IMR-90 (cell line): ENCODE measurements at regions not wholly inside any gene's neighbourhood (a gene's known extent, or its start where the extent isn't known, plus 50 kb on each side); places are given as distances from the start of the nearest gene placed in this dataset.

ENCODE experiments used
- ATAC-seq: fragments of 200-7000 bp; cut with Tn5 transposase; 2 replicates; pipeline ENCODE4 v1.9.1; 2020; ENCODE audit warnings: low read depth, mild to moderate bottlenecking, moderate library complexity
- BruUV-seq: library from RNA; stranded (reverse); fragments of 400-500 nt; replicated peaks from 2 replicates; lab custom pipeline; 2021; lab: Mats Ljungman, UMichigan
- CTCF ChIA-PET: fragments of 300-600 bp; formaldehyde crosslinking; extraction: SDS; loops from one replicate; lab custom pipeline; 2021; ENCODE audit warnings: antibody characterized with exemption; lab: Yijun Ruan, JAX
- POLR2A ChIA-PET: fragments of 300-600 bp; sonication (Branson Sonifier 250); formaldehyde crosslinking; loops from one replicate; lab custom pipeline; 2022; ENCODE audit warnings: antibody characterized with exemption; ENCODE audit not compliant: unreplicated experiment; lab: Charles Lee
- DNase-seq: peaks from one replicate; pipeline ENCODE4 v3.0.0; 2013
- H2AFZ ChIP-seq: replicated peaks from 2 replicates; pipeline ENCODE3; 2013; ENCODE audit warnings: low read length, mild to moderate bottlenecking; ENCODE audit not compliant: poor library complexity
- H2AK5ac ChIP-seq: 2 replicates; pipeline ENCODE4 v1.6.1; 2013; ENCODE audit warnings: low read depth, low read length, inconsistent platforms
- H2AK9ac ChIP-seq: replicated peaks from 2 replicates; pipeline ENCODE3; 2013; ENCODE audit warnings: mild to moderate bottlenecking, low read depth, low read length, moderate library complexity; ENCODE audit not compliant: poor library complexity
- H2BK120ac ChIP-seq: 2 replicates; pipeline ENCODE4 v1.6.1; 2013; ENCODE audit warnings: low read depth, low read length, inconsistent platforms
- H2BK15ac ChIP-seq: 3 replicates; pipeline ENCODE4 v1.6.1; 2013; ENCODE audit warnings: low read depth, low read length, inconsistent platforms
- H2BK20ac ChIP-seq: 2 replicates; pipeline ENCODE4 v1.6.1; 2013; ENCODE audit warnings: low read depth, mild to moderate bottlenecking, inconsistent platforms, low read length, moderate library complexity
- H2BK5ac ChIP-seq: 2 replicates; pipeline ENCODE4 v1.6.1; 2013; ENCODE audit warnings: mild to moderate bottlenecking, low read depth, low read length, inconsistent platforms; ENCODE audit not compliant: poor library complexity, severe bottlenecking
- H3K14ac ChIP-seq: replicated peaks from 2 replicates; pipeline ENCODE4 v1.6.1; 2013; ENCODE audit warnings: low read depth, low read length, inconsistent platforms
- H3K18ac ChIP-seq: 2 replicates; pipeline ENCODE4 v1.6.1; 2013; ENCODE audit warnings: low read depth, low read length, control low read depth
- H3K23ac ChIP-seq: 2 replicates; pipeline ENCODE4 v1.6.1; 2013; ENCODE audit warnings: low read depth, low read length, inconsistent platforms
- H3K27ac ChIP-seq: 2 replicates; pipeline ENCODE4 v1.5.1; 2013; ENCODE audit warnings: mild to moderate bottlenecking, control low read depth, low read length; ENCODE audit not compliant: insufficient read depth
- H3K27me3 ChIP-seq: 2 replicates; pipeline ENCODE4 v1.6.1; 2013; ENCODE audit warnings: low read length; ENCODE audit not compliant: control insufficient read depth, insufficient read depth
- H3K36me3 ChIP-seq: 2 replicates; pipeline ENCODE4 v1.6.1; 2013; ENCODE audit warnings: low read length, mixed read lengths; ENCODE audit not compliant: control insufficient read depth, insufficient read depth
- H3K4ac ChIP-seq: 2 replicates; pipeline ENCODE4 v1.6.1; 2013; ENCODE audit warnings: low read depth, low read length, inconsistent platforms
- H3K4me1 ChIP-seq: 2 replicates; pipeline ENCODE4 v1.6.1; 2013; ENCODE audit warnings: low read length, mixed read lengths; ENCODE audit not compliant: control insufficient read depth, insufficient read depth
- H3K4me2 ChIP-seq: 2 replicates; pipeline ENCODE4 v1.6.1; 2013; ENCODE audit warnings: low read depth, mild to moderate bottlenecking, control low read depth, low read length, moderate library complexity
- H3K4me3 ChIP-seq: 2 replicates; pipeline ENCODE4 v1.5.1; 2013; ENCODE audit warnings: low read depth, mild to moderate bottlenecking, control low read depth, low read length, moderate library complexity; ENCODE audit not compliant: insufficient read depth
- H3K56ac ChIP-seq: 2 replicates; pipeline ENCODE4 v1.6.1; 2013; ENCODE audit warnings: low read length, inconsistent platforms; ENCODE audit not compliant: insufficient read depth; ENCODE audit errors: extremely low read depth
- H3K79me1 ChIP-seq, 2 experiments: 2 replicates each; pipeline ENCODE4 v1.6.1; 2013; ENCODE audit warnings: low read length in 2 of 2, inconsistent platforms in 1 of 2, low read depth in 1 of 2
- H3K9ac ChIP-seq: 2 replicates; pipeline ENCODE4 v1.6.1; 2013; ENCODE audit warnings: low read depth, low read length, control low read depth
- H3K9me1 ChIP-seq: 2 replicates; pipeline ENCODE4 v1.6.1; 2013; ENCODE audit warnings: low read length, inconsistent platforms; ENCODE audit not compliant: insufficient read depth
- H3K9me3 ChIP-seq: 2 replicates; pipeline ENCODE4 v1.6.1; 2013; ENCODE audit warnings: low read length; ENCODE audit not compliant: control insufficient read depth, insufficient read depth
- H4K20me1 ChIP-seq: 2 replicates; pipeline ENCODE4 v1.6.1; 2013; ENCODE audit warnings: low read length, inconsistent platforms; ENCODE audit not compliant: insufficient read depth
- H4K5ac ChIP-seq: 2 replicates; pipeline ENCODE4 v1.6.1; 2013; ENCODE audit warnings: mild to moderate bottlenecking, low read depth, low read length, control low read depth
- H4K8ac ChIP-seq, 2 experiments: 2 replicates each; pipeline ENCODE4 v1.6.1; 2013; ENCODE audit warnings: low read depth in 2 of 2, low read length in 2 of 2, control low read depth in 1 of 2, inconsistent platforms in 1 of 2
- H4K91ac ChIP-seq: 2 replicates; pipeline ENCODE4 v1.6.1; 2013; ENCODE audit warnings: low read depth, low read length, inconsistent platforms; ENCODE audit not compliant: insufficient read depth
- CHD1 ChIP-seq: IDR thresholded peaks from 2 replicates; pipeline ENCODE4 v1.6.1; 2012; ENCODE audit warnings: low read depth, low read length, improper control_type of control experiment
- FOS ChIP-seq: fragments of 150-350 bp; IDR thresholded peaks from 2 replicates; pipeline ENCODE4 v1.6.1; 2016; ENCODE audit warnings: low read depth, low read length
- MAFK ChIP-seq: IDR thresholded peaks from 2 replicates; pipeline ENCODE4 v1.6.1; 2012; ENCODE audit warnings: low read depth, low read length, improper control_type of control experiment
- MXI1 ChIP-seq: IDR thresholded peaks from 2 replicates; pipeline ENCODE4 v1.6.1; 2012; ENCODE audit warnings: low read depth, mild to moderate bottlenecking, low read length, moderate library complexity, borderline replicate concordance
- NFE2L2 ChIP-seq: fragments of 150-350 bp; IDR thresholded peaks from 2 replicates; pipeline ENCODE4 v1.6.1; 2016; ENCODE audit warnings: low read depth, mild to moderate bottlenecking, low read length
- RFX5 ChIP-seq: IDR thresholded peaks from 2 replicates; pipeline ENCODE4 v1.8.0; 2012; ENCODE audit warnings: low read depth, mild to moderate bottlenecking, low read length, moderate library complexity
- WGBS, 2 experiments: methylation state at CpG; one replicate each; pipeline versions ENCODE4 v1.1.5 to v1.1.7; 2013; ENCODE audit warnings: missing lambda C conversion rate in 2 of 2; ENCODE audit not compliant: insufficient read length in 1 of 2; ENCODE audit errors: extremely low coverage in 2 of 2; 5-methylcytosine and 5-hydroxymethylcytosine counted together
- dilution Hi-C: fragments of 300-500 bp; cut with HindIII; formaldehyde crosslinking; loops from one replicate; pipeline ENCODE4 v1.14.3; 2018; ENCODE audit warnings: low sequenced_read_pairs; ENCODE audit not compliant: unreplicated experiment
- in situ Hi-C: fragments of 300-500 bp; cut with MboI; formaldehyde crosslinking; loops from 3 replicates; pipeline ENCODE4 v1.14.3; 2019; ENCODE audit warnings: low sequenced_read_pairs, inconsistent platforms, mixed read lengths
- intact Hi-C: fragments of 100-400 bp; cut with micrococcal nuclease; formaldehyde crosslinking; loops from 2 replicates; pipeline ENCODE4 v1.10.0; 2022
- TF ChIP-seq, protein P1 (sequence below): fragments of 150-350 bp; IDR thresholded peaks from 2 replicates; pipeline ENCODE4 v1.6.1; 2016; ENCODE audit warnings: low read depth, mild to moderate bottlenecking, low read length, moderate library complexity, borderline replicate concordance
- TF ChIP-seq, protein P2 (sequence below): conservative IDR thresholded peaks from 2 replicates; pipeline ENCODE4 v1.5.1; 2012; ENCODE audit warnings: mild to moderate bottlenecking, low read depth, low read length, improper control_type of control experiment

DNA sequence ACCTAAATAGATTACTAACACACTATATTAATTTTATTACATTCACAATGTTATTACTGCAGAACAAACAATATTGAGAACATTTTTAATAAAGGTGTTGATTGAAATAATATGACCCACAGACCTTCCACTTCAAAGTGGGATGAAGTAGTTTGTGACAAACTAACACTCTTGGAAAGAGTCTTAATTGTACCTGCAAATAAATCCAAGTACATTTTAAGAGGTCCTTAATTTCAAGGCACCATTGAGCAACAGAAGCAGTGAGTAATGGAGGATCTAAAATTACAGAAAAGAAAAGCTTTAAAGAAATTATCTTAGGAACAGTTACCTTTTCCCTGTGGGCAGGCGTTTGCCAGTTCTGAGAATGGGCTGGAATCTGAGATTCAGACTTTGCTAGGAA is 140.2 kb downstream of the MMUT start:
- no peak overlapping the region for H2AK9ac ChIP-seq
- intact Hi-C loops: no loop called here
- H4K91ac ChIP-seq: no peak overlapping the region
- H2BK20ac ChIP-seq: no peak overlapping the region
- H2AFZ ChIP-seq: no peak overlapping the region
- BruUV-seq: no TSS peak
- no peak for TF ChIP-seq NFE2L2
- TF ChIP-seq, protein P1, sequence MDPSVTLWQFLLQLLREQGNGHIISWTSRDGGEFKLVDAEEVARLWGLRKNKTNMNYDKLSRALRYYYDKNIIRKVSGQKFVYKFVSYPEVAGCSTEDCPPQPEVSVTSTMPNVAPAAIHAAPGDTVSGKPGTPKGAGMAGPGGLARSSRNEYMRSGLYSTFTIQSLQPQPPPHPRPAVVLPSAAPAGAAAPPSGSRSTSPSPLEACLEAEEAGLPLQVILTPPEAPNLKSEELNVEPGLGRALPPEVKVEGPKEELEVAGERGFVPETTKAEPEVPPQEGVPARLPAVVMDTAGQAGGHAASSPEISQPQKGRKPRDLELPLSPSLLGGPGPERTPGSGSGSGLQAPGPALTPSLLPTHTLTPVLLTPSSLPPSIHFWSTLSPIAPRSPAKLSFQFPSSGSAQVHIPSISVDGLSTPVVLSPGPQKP: no peak
- no peak for TF ChIP-seq MAFK
- TF ChIP-seq, protein P2, sequence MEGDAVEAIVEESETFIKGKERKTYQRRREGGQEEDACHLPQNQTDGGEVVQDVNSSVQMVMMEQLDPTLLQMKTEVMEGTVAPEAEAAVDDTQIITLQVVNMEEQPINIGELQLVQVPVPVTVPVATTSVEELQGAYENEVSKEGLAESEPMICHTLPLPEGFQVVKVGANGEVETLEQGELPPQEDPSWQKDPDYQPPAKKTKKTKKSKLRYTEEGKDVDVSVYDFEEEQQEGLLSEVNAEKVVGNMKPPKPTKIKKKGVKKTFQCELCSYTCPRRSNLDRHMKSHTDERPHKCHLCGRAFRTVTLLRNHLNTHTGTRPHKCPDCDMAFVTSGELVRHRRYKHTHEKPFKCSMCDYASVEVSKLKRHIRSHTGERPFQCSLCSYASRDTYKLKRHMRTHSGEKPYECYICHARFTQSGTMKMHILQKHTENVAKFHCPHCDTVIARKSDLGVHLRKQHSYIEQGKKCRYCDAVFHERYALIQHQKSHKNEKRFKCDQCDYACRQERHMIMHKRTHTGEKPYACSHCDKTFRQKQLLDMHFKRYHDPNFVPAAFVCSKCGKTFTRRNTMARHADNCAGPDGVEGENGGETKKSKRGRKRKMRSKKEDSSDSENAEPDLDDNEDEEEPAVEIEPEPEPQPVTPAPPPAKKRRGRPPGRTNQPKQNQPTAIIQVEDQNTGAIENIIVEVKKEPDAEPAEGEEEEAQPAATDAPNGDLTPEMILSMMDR: no peak
- TF ChIP-seq RFX5: no peak
- no peak for TF ChIP-seq FOS
- TF ChIP-seq MXI1: no peak
- TF ChIP-seq CHD1: no peak
- H3K18ac ChIP-seq: no peak overlapping the region
- H3K56ac ChIP-seq: no peak overlapping the region
- H3K27ac ChIP-seq: no peak overlapping the region
- H3K9me1 ChIP-seq: peaks cover 4% of the 10 kb centered on the region
- no peaks in the 10 kb centered on the region for H3K9me3 ChIP-seq
- DNase-seq: no peak
- dilution Hi-C loops: no loop called here
- no peak overlapping the region for H3K14ac ChIP-seq
- 80% methylated on average over 1 of the region's 1 CpG; no CpG with 5 or more reads in 1 of the 2 experiments for WGBS, 2 experiments
- no peak overlapping the region for H2BK5ac ChIP-seq
- POLR2A ChIA-PET: no interaction called here
- H3K4me2 ChIP-seq: no peak overlapping the region
- H2BK15ac ChIP-seq: no peak overlapping the region
- H4K20me1 ChIP-seq: no peaks in the 10 kb centered on the region
- H3K23ac ChIP-seq: no peak overlapping the region
- CTCF ChIA-PET: no interaction called here
- no peaks in the 10 kb centered on the region for H3K27me3 ChIP-seq
- H3K79me1 ChIP-seq: no peaks in the 10 kb centered on the region
- no peak overlapping the region for H4K5ac ChIP-seq
- H3K4me3 ChIP-seq: no peak overlapping the region
- H2AK5ac ChIP-seq: no peak overlapping the region
- no peaks in the 10 kb centered on the region; the same call in 1 of the 2 replicates for H3K4me1 ChIP-seq
- ATAC-seq: no peak
- H3K9ac ChIP-seq: no peak overlapping the region
- in situ Hi-C loops: no loop called here
- no peak overlapping the region for H3K4ac ChIP-seq
- H4K8ac ChIP-seq: no peak overlapping the region
- H2BK120ac ChIP-seq: no peak overlapping the region
- H3K36me3 ChIP-seq: no peaks in the 10 kb centered on the region
